Testis (tissue), 2 donors: ENCODE measurements at regions not wholly inside any gene's neighbourhood (a gene's known extent, or its start where the extent isn't known, plus 50 kb on each side); places are given as distances from the start of the nearest gene placed in this dataset.

Experiments
- DNase-seq: peaks from one replicate; pipeline ENCODE4 v3.0.0-alpha.2; 2019
- H3K27ac ChIP-seq, 2 donors: fragments of 200-600 bp; sonication (generic); one replicate each; pipeline ENCODE4 v1.5.1; 2019
- H3K27me3 ChIP-seq: fragments of 200-600 bp; sonication (generic); one replicate; pipeline ENCODE4 v1.5.1; 2019
- H3K36me3 ChIP-seq: fragments of 200-600 bp; sonication (generic); one replicate; pipeline ENCODE4 v1.5.1; 2017; ENCODE audit warnings: low read depth; ENCODE audit errors: missing control alignments
- H3K4me1 ChIP-seq: fragments of 200-600 bp; sonication (generic); one replicate; pipeline ENCODE4 v1.5.1; 2019
- H3K4me3 ChIP-seq, 2 donors: fragments of 200-600 bp; sonication (generic); one replicate each; pipeline ENCODE4 v1.5.1; 2017 to 2019
- H3K9me3 ChIP-seq: fragments of 200-600 bp; sonication (generic); one replicate; pipeline ENCODE4 v1.5.1; 2017
- CTCF ChIP-seq, 3 experiments: fragments of 450-650 bp in 2 of 3; fragments of 200-600 bp in 1 of 3; sonication (generic) in 1 of 3; IDR thresholded peaks; one replicate each; pipeline ENCODE4 v1.5.1; 2016 to 2019; ENCODE audit warnings: antibody characterized with exemption in 3 of 3, mild to moderate bottlenecking in 2 of 3, moderate library complexity in 1 of 3
- POLR2A ChIP-seq: fragments of 450-650 bp; IDR thresholded peaks from one replicate; pipeline ENCODE4 v1.6.1; 2017; ENCODE audit warnings: antibody characterized with exemption, mild to moderate bottlenecking, moderate library complexity
- WGBS, 2 donors: methylation state at CpG; one replicate each; pipeline ENCODE4 v1.1.5; 2018; 5-methylcytosine and 5-hydroxymethylcytosine counted together
- intact Hi-C: fragments of 100-400 bp; cut with DNase I; formaldehyde crosslinking; loops from one replicate; pipeline ENCODE4 v1.15.1; 2023; ENCODE audit warnings: low total_unique reads

DNA sequence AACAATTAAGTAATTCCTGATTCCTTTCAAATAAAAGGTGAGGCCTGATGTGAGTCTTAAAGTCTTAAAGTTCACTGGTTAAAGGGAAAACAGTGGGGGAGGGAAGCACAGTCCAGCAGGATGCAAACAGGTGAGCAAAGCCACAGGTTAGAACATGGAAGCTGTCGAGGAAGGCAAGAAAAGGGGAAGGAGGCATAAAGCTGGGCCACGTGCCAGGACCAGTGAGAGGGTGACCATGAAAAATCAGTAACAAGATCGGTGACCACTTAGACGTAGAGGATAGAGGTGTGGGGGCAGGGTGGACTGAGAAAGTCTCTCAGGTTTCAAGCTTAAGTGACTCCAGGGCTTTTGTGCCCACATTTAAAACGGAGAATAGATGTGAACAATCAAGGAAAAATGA lies 231.3 kb downstream of the SETD4 start:
- Histone ChIP-seq H3K4me1 (no peaks in the 10 kb centered on the region), H3K9me3 (no peaks in the 10 kb centered on the region), H3K27ac (no peak overlapping the region), H3K36me3 (no peaks in the 10 kb centered on the region), H3K27me3 (no peaks in the 10 kb centered on the region), H3K4me3 (no peak overlapping the region)
- WGBS, 2 donors = 60 to 62% methylated on average over 5 of the region's 5 CpGs
- intact Hi-C loops = no loop called here
- TF ChIP-seq POLR2A (no peak), CTCF (IDR thresholded peaks at IDR 0.05) (no peak)
- DNase-seq = no peak

DNA sequence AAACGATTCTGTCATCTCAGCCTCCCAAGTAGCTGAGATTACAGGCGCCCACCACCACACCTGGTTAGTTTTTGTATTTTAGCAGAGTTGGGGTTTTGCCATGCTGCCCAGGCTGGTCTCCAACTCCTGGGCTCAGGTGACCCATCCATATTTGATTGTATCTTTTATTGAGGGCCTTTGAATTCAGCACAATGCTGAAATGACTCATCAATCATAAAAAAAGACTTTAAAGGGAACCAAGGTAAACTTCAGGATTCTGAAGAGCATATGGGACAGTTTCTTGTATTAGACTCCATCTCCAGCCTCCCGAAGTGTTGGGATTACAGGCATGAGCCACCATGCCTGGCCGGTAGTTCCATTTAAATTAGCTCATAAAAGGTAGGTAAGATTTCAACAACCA lies 232.2 kb downstream of the SETD4 start:
- WGBS, 2 donors = 83 to 91% methylated on average over 4 of the region's 4 CpGs
- Histone ChIP-seq H3K36me3 (no peaks in the 10 kb centered on the region), H3K27ac (no peak overlapping the region), H3K4me1 (no peaks in the 10 kb centered on the region), H3K27me3 (no peaks in the 10 kb centered on the region), H3K9me3 (no peaks in the 10 kb centered on the region), H3K4me3 (no peak overlapping the region)
- intact Hi-C loops = no loop called here
- TF ChIP-seq POLR2A (no peak), CTCF (IDR thresholded peaks at IDR 0.05) (no peak)
- DNase-seq = no peak

- H3K27me3 ChIP-seq = no peaks in the 10 kb centered on the region
- H3K9me3 ChIP-seq = no peaks in the 10 kb centered on the region
- DNase-seq = no peak
- TF ChIP-seq CTCF (IDR thresholded peaks at IDR 0.05) (no peak), POLR2A (no peak)
- no peak overlapping the region for H3K4me3 ChIP-seq
- WGBS, 2 donors = 91 to 98% methylated on average over 1 of the region's 1 CpG
- H3K36me3 ChIP-seq = no peaks in the 10 kb centered on the region
- H3K27ac ChIP-seq = no peak overlapping the region
- no peaks in the 10 kb centered on the region for H3K4me1 ChIP-seq
- intact Hi-C loops = no loop called here
Measured at GRCh38 chr21:35827004-35827403, 233.3 kb downstream of the SETD4 start.

- Histone ChIP-seq H3K27ac (no peak overlapping the region), H3K9me3 (no peaks in the 10 kb centered on the region), H3K27me3 (no peaks in the 10 kb centered on the region), H3K36me3 (no peaks in the 10 kb centered on the region), H3K4me3 (no peak overlapping the region), H3K4me1 (no peaks in the 10 kb centered on the region)
- no peak for TF ChIP-seq CTCF (IDR thresholded peaks at IDR 0.05)
- TF ChIP-seq POLR2A = no peak
- intact Hi-C loops = no loop called here
- DNase-seq = no peak
- 81 to 85% methylated on average over 8 of the region's 8 CpGs for WGBS, 2 donors
Measured at GRCh38 chr21:35825370-35826353, 234.7 kb downstream of the SETD4 start.

GRCh38 chr21:35824136-35824535 lies 236.2 kb downstream of the SETD4 start:
- H3K27ac ChIP-seq = no peak overlapping the region
- no peak for DNase-seq
- no peaks in the 10 kb centered on the region for H3K9me3 ChIP-seq
- H3K4me1 ChIP-seq = no peaks in the 10 kb centered on the region
- no peak for TF ChIP-seq CTCF (IDR thresholded peaks at IDR 0.05)
- TF ChIP-seq POLR2A = no peak
- H3K27me3 ChIP-seq = no peaks in the 10 kb centered on the region
- H3K4me3 ChIP-seq = no peak overlapping the region
- WGBS, 2 donors = 81 to 97% methylated on average over 3 of the region's 3 CpGs
- intact Hi-C loops = no loop called here
- H3K36me3 ChIP-seq = no peaks in the 10 kb centered on the region
